OCI-LY7 (cell line): ENCODE measurements at regions not wholly inside any gene's neighbourhood (a gene's known extent, or its start where the extent isn't known, plus 50 kb on each side); places are given as distances from the start of the nearest gene placed in this dataset.

Experiments used
- BruUV-seq: library from RNA; stranded (reverse); fragments of 400-500 nt; replicated peaks from 2 replicates; lab custom pipeline; 2021; lab: Mats Ljungman, UMichigan
- CTCF ChIA-PET: fragments of 300-600 bp; sonication (Branson Sonifier 250); formaldehyde crosslinking; loops from one replicate; lab custom pipeline; 2022; ENCODE audit warnings: antibody characterized with exemption; ENCODE audit not compliant: unreplicated experiment; lab: Charles Lee
- POLR2A ChIA-PET: fragments of 300-600 bp; sonication (Branson Sonifier 250); formaldehyde crosslinking; loops from one replicate; lab custom pipeline; 2022; ENCODE audit warnings: antibody characterized with exemption; lab: Charles Lee
- DNase-seq: peaks from one replicate; pipeline ENCODE4 v3.0.0-alpha.2; 2015; ENCODE audit warnings: low spot score
- H2AFZ ChIP-seq: fragments of 200-600 bp; sonication (generic), shearing (Covaris generic); 2 replicates; pipeline ENCODE4 v1.6.1; 2014; ENCODE audit warnings: mild to moderate bottlenecking, antibody characterized with exemption, low read length, moderate library complexity
- H3K27ac ChIP-seq: fragments of 200-600 bp; sonication (generic); 2 replicates; pipeline ENCODE4 v1.5.1; 2014; ENCODE audit warnings: mixed run types, low read depth, mild to moderate bottlenecking, moderate library complexity, low read length, inconsistent platforms; ENCODE audit not compliant: poor library complexity, severe bottlenecking
- H3K36me3 ChIP-seq: fragments of 200-600 bp; sonication (generic); 2 replicates; pipeline ENCODE4 v1.6.1; 2014; ENCODE audit warnings: mild to moderate bottlenecking, antibody characterized with exemption, low read length, moderate library complexity, mixed read lengths; ENCODE audit not compliant: insufficient read depth
- H3K4me1 ChIP-seq: fragments of 200-600 bp; sonication (generic); 2 replicates; pipeline ENCODE4 v1.5.1; 2014; ENCODE audit warnings: mild to moderate bottlenecking, low read length; ENCODE audit not compliant: insufficient read depth, poor library complexity, severe bottlenecking
- H3K4me2 ChIP-seq: fragments of 200-600 bp; sonication (generic); 2 replicates; pipeline ENCODE4 v1.6.1; 2014; ENCODE audit warnings: mild to moderate bottlenecking, low read length
- H3K4me3 ChIP-seq: fragments of 200-600 bp; sonication (generic); 2 replicates; pipeline ENCODE4 v1.5.1; 2014; ENCODE audit warnings: mild to moderate bottlenecking, low read depth, low read length; ENCODE audit not compliant: poor library complexity, severe bottlenecking
- H3K79me2 ChIP-seq: fragments of 200-600 bp; sonication (generic); 2 replicates; pipeline ENCODE4 v1.6.1; 2016; ENCODE audit warnings: low read depth, mild to moderate bottlenecking, low read length, moderate library complexity, mixed read lengths; ENCODE audit not compliant: insufficient read depth
- H3K9me2 ChIP-seq: fragments of 200-600 bp; sonication (generic); 2 replicates; pipeline ENCODE4 v1.6.1; 2016; ENCODE audit warnings: mild to moderate bottlenecking, low read length, mixed read lengths; ENCODE audit not compliant: insufficient read depth
- H3K9me3 ChIP-seq: fragments of 200-600 bp; sonication (generic); 2 replicates; pipeline ENCODE4 v1.6.1; 2014; ENCODE audit warnings: mild to moderate bottlenecking, mixed run types, low read length, mixed read lengths
- H4K20me1 ChIP-seq: fragments of 200-600 bp; sonication (generic); 2 replicates; pipeline ENCODE4 v1.6.1; 2014; ENCODE audit warnings: mild to moderate bottlenecking, antibody characterized with exemption, low read length, moderate library complexity, mixed read lengths; ENCODE audit not compliant: insufficient read depth
- CTCF ChIP-seq: fragments of 200-600 bp; sonication (generic); conservative IDR thresholded peaks from 2 replicates; pipeline ENCODE4 v1.5.1; 2014; ENCODE audit warnings: mild to moderate bottlenecking, antibody characterized with exemption, low read length, moderate library complexity, mixed read lengths
- EZH2phosphoT487 ChIP-seq: fragments of 200-600 bp; sonication (generic); IDR thresholded peaks from 2 replicates; pipeline ENCODE4 v1.6.1; 2018; ENCODE audit warnings: low read depth, borderline replicate concordance, mild to moderate bottlenecking, mixed run types, antibody characterized with exemption, low read length, moderate library complexity, mixed read lengths
- intact Hi-C: fragments of 100-400 bp; cut with micrococcal nuclease; formaldehyde crosslinking; loops from one replicate; pipeline ENCODE4 v1.10.0; 2022; ENCODE audit not compliant: unreplicated experiment

- Histone ChIP-seq H3K27ac (no peak overlapping the region), H3K4me3 (no peak overlapping the region), H3K9me3 (no peaks in the 10 kb centered on the region), H4K20me1 (no peaks in the 10 kb centered on the region), H3K36me3 (no peaks in the 10 kb centered on the region), H3K4me1 (no peaks in the 10 kb centered on the region), H3K79me2 (no peaks in the 10 kb centered on the region), H2AFZ (no peak overlapping the region), H3K4me2 (no peak overlapping the region), H3K9me2 (no peaks in the 10 kb centered on the region)
- ChIA-PET POLR2A (no interaction called here), CTCF (no interaction called here)
- TF ChIP-seq EZH2phosphoT487 (no peak), CTCF (no peak)
- BruUV-seq, result no TSS peak
- DNase-seq, result no peak
- intact Hi-C loops, result no loop called here
Observed at GRCh38 chr18:73556904-73557303, 590.7 kb downstream of the FBXO15 start.

GRCh38 chr18:73552171-73552570 lies 595.5 kb downstream of the FBXO15 start:
- H3K36me3 ChIP-seq, result no peaks in the 10 kb centered on the region
- no peaks in the 10 kb centered on the region for H3K4me1 ChIP-seq
- H4K20me1 ChIP-seq, result no peaks in the 10 kb centered on the region
- no peaks in the 10 kb centered on the region for H3K9me3 ChIP-seq
- no peak overlapping the region for H3K4me3 ChIP-seq
- H2AFZ ChIP-seq, result no peak overlapping the region
- no peaks in the 10 kb centered on the region for H3K79me2 ChIP-seq
- no peaks in the 10 kb centered on the region for H3K9me2 ChIP-seq
- ChIA-PET POLR2A (no interaction called here), CTCF (no interaction called here)
- DNase-seq, result no peak
- intact Hi-C loops, result no loop called here
- no TSS peak for BruUV-seq
- H3K4me2 ChIP-seq, result no peak overlapping the region
- TF ChIP-seq EZH2phosphoT487 (no peak), CTCF (no peak)
- no peak overlapping the region for H3K27ac ChIP-seq

GRCh38 chr18:73551211-73551610 lies 596.4 kb downstream of the FBXO15 start:
- Histone ChIP-seq H3K36me3 (no peaks in the 10 kb centered on the region), H3K79me2 (no peaks in the 10 kb centered on the region), H3K9me2 (no peaks in the 10 kb centered on the region), H3K4me3 (no peak overlapping the region), H3K4me2 (no peak overlapping the region), H3K4me1 (no peaks in the 10 kb centered on the region), H4K20me1 (no peaks in the 10 kb centered on the region), H3K27ac (no peak overlapping the region), H3K9me3 (no peaks in the 10 kb centered on the region), H2AFZ (no peak overlapping the region)
- no peak for DNase-seq
- POLR2A ChIA-PET, result no interaction called here
- CTCF ChIA-PET, result no interaction called here
- intact Hi-C loops, result no loop called here
- TF ChIP-seq CTCF (no peak), EZH2phosphoT487 (no peak)
- no TSS peak for BruUV-seq
